ENCODE measurements at regions not wholly inside any gene's neighbourhood (a gene's known extent, or its start where the extent isn't known, plus 50 kb on each side); places are given as distances from the start of the nearest gene placed in this dataset.

DNA sequence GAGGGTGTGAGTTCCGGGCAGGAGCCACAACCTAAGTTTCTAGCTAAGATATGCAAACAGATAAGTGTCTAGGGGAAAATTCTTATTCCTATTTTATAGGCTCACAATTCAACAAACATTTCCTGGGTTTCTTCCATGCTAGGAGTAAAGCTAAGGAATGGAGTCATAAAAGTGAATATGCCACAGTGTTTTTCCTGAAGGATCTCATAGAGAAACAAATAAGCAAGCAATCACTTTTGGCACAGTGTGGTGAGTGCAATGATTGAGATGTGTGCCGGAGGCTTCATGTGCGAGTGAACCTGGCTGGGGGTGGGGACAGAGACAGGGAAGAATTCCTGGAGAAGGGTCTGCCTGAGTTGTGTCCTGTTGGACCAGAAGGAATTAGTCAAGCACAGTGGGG is 147.4 kb downstream of the TENT5C start:
- FAIRE-seq (no peak), ATAC-seq (no peak), DNase-seq (ENCODE audit: extremely low read depth in 1 of 4, low spot score in 3 of 4) (no peak)
- H3K4me1 ChIP-seq (replicated peaks in 1 of 2; ENCODE audit: control insufficient read depth in 2 of 2, insufficient read depth in 2 of 2, low read length in 2 of 2), result peaks cover 0 to 10% of the 10 kb centered on the region in 2 experiments; a peak in 1 of 5 replicates
- peaks cover 0 to 3% of the 10 kb centered on the region in 2 experiments; a peak in 3 of 5 replicates for H3K27me3 ChIP-seq (ENCODE audit: control insufficient read depth in 2 of 2, insufficient read depth in 2 of 2, low read length in 2 of 2)
- no peak overlapping the region for H3K4me3 ChIP-seq
- no TSS peak for BruUV-seq (replicated peaks)
- WGBS (ENCODE audit: insufficient coverage, low coverage, missing lambda C conversion rate), result 36% methylated on average over 3 of the region's 3 CpGs
- H3K9ac ChIP-seq (ENCODE audit: insufficient read depth in 1 of 2, low read depth in 2 of 2, low read length in 2 of 2), result no peak overlapping the region
- no peaks in the 10 kb centered on the region for H3K36me3 ChIP-seq (ENCODE audit: control insufficient read depth, insufficient read depth, low read length)
- TF ChIP-seq ZNF778 (CRISPR knock-in tag; IDR thresholded peaks at IDR 0.05), result no peak
- no peak for TF ChIP-seq ZNF766 (CRISPR knock-in tag; conservative IDR thresholded peaks at IDR 0.05)
- TF ChIP-seq, protein P1, sequence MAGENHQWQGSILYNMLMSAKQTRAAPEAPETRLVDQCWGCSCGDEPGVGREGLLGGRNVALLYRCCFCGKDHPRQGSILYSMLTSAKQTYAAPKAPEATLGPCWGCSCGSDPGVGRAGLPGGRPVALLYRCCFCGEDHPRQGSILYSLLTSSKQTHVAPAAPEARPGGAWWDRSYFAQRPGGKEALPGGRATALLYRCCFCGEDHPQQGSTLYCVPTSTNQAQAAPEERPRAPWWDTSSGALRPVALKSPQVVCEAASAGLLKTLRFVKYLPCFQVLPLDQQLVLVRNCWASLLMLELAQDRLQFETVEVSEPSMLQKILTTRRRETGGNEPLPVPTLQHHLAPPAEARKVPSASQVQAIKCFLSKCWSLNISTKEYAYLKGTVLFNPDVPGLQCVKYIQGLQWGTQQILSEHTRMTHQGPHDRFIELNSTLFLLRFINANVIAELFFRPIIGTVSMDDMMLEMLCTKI (IDR thresholded peaks at IDR 0.05; ENCODE audit: partially characterized antibody), result no peak
- no peak overlapping the region for H2AFZ ChIP-seq (ENCODE audit: low read depth, low read length)
- H3K27ac ChIP-seq (ENCODE audit: extremely low read depth, low read depth, low read length), result no peak overlapping the region
- intact Hi-C loops (cut with micrococcal nuclease), result loop anchor here (10.0 kb wide), 1 partner anchor 438 kb away; no protein-coding TSS in a partner anchor
- POLR2A ChIA-PET, result interaction anchor here (1.1 to 1.7 kb wide), 5 partner anchors 9 to 629 kb away, joined by 3 to 6 read pairs (median 3); no protein-coding TSS in a partner anchor
- in situ Hi-C loops (cut with MboI), result no loop called here
- no peaks in the 10 kb centered on the region for H3K79me2 ChIP-seq (ENCODE audit: control insufficient read depth, insufficient read depth, low read length)
- H4K20me1 ChIP-seq (replicated peaks; ENCODE audit: control insufficient read depth, insufficient read depth, low read length), result no peaks in the 10 kb centered on the region
- H3K4me2 ChIP-seq (ENCODE audit: insufficient read depth, low read length), result no peak overlapping the region
- no peaks in the 10 kb centered on the region for H3K9me1 ChIP-seq (ENCODE audit: control insufficient read depth, insufficient read depth, low read length)
- H3K9me3 ChIP-seq (replicated peaks; ENCODE audit: control insufficient read depth, insufficient read depth, low read depth, low read length), result no peaks in the 10 kb centered on the region
- CTCF ChIA-PET (ENCODE audit: low intra/inter-chr PET ratio), result interaction anchor here (0.6 to 2.7 kb wide), 3 partner anchors 42 to 298 kb away, joined by 4 to 16 read pairs (median 5); no protein-coding TSS in a partner anchor

- Histone ChIP-seq H3K9ac (ENCODE audit: insufficient read depth in 1 of 2, low read depth in 2 of 2, low read length in 2 of 2) (no peak overlapping the region), H3K4me1 (replicated peaks in 1 of 2; ENCODE audit: control insufficient read depth in 2 of 2, insufficient read depth in 2 of 2, low read length in 2 of 2) (peaks cover 2 to 10% of the 10 kb centered on the region in 2 experiments; a peak in 2 of 5 replicates), H3K36me3 (ENCODE audit: control insufficient read depth, insufficient read depth, low read length) (no peaks in the 10 kb centered on the region), H3K27ac (ENCODE audit: extremely low read depth, low read depth, low read length) (no peak overlapping the region), H3K9me3 (replicated peaks; ENCODE audit: control insufficient read depth, insufficient read depth, low read depth, low read length) (no peaks in the 10 kb centered on the region), H3K9me1 (ENCODE audit: control insufficient read depth, insufficient read depth, low read length) (no peaks in the 10 kb centered on the region), H2AFZ (ENCODE audit: low read depth, low read length) (peak overlapping the region; percentile 58; the same call in 1 of the 2 replicates), H4K20me1 (replicated peaks; ENCODE audit: control insufficient read depth, insufficient read depth, low read length) (no peaks in the 10 kb centered on the region), H3K4me3 (no peak overlapping the region), H3K4me2 (ENCODE audit: insufficient read depth, low read length) (no peak overlapping the region), H3K27me3 (ENCODE audit: control insufficient read depth in 2 of 2, insufficient read depth in 2 of 2, low read length in 2 of 2) (peaks cover 0 to 3% of the 10 kb centered on the region in 2 experiments; a peak in 2 of 5 replicates), H3K79me2 (ENCODE audit: control insufficient read depth, insufficient read depth, low read length) (no peaks in the 10 kb centered on the region)
- no peak for ATAC-seq
- WGBS (ENCODE audit: insufficient coverage, low coverage, missing lambda C conversion rate), result 18% methylated on average over 5 of the region's 5 CpGs
- in situ Hi-C loops (cut with MboI) (no loop called here), intact Hi-C loops (cut with micrococcal nuclease) (loop anchor here (1.0 to 10.0 kb wide), 5 partner anchors 43 to 439 kb away; no protein-coding TSS in a partner anchor)
- no peak for DNase-seq (ENCODE audit: extremely low read depth in 1 of 4, low spot score in 3 of 4)
- ChIA-PET POLR2A (interaction anchor here (0.6 to 1.7 kb wide), 9 partner anchors 9 to 630 kb away, joined by 3 to 6 read pairs (median 3); no protein-coding TSS in a partner anchor), CTCF (ENCODE audit: low intra/inter-chr PET ratio) (interaction anchor here (0.6 to 2.7 kb wide), 5 partner anchors 42 to 686 kb away, joined by 3 to 16 read pairs (median 4); no protein-coding TSS in a partner anchor)
- no peak for FAIRE-seq
- no TSS peak for BruUV-seq (replicated peaks)
- TF ChIP-seq PTRF (tag; IDR thresholded peaks at IDR 0.05), result no peak
- peak; percentile 49; the same call in 1 of the 2 replicates for TF ChIP-seq CEBPB (tag; IDR thresholded peaks at IDR 0.05)
- TF ChIP-seq ZNF316 (IDR thresholded peaks at IDR 0.05), result peak; percentile 42
- peak; percentile 15; the same call in 1 of the 2 replicates for TF ChIP-seq C11orf30 (IDR thresholded peaks at IDR 0.05; ENCODE audit: low read depth)
Measured at GRCh38 chr1:117753652-117754051, 147.8 kb downstream of the TENT5C start.
